CD4-positive, alpha-beta T cell treated with Interleukin-12 subunit alpha and Interleukin-12 subunit beta, for 1 hour (primary cell): ENCODE measurements at regions not wholly inside any gene's neighbourhood (a gene's known extent, or its start where the extent isn't known, plus 50 kb on each side); places are given as distances from the start of the nearest gene placed in this dataset.

Source experiments
- DNase-seq: peaks from one replicate; pipeline ENCODE4 v3.0.0-alpha.2; 2020

DNA sequence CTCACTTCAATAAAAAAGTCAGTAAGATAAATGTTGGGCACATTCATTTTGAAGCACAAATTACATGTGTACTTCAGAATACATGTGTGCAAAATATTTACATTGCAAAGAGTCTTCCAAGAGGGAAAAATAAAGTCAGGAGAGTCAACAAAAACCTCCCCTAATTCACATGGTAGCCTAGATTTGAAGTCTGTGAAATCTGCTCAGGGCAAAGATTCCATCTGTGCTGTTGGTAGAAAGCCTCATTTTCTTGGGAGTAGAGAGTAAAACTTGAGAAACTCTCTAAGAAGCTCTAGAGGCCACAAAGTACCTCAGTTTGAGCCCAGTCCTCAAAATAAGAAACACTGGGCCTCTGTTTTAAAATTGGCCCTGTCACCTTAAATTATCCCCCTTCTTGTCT lies 303.4 kb downstream of the RAB28 start:
- DNase-seq: no peak

DNA sequence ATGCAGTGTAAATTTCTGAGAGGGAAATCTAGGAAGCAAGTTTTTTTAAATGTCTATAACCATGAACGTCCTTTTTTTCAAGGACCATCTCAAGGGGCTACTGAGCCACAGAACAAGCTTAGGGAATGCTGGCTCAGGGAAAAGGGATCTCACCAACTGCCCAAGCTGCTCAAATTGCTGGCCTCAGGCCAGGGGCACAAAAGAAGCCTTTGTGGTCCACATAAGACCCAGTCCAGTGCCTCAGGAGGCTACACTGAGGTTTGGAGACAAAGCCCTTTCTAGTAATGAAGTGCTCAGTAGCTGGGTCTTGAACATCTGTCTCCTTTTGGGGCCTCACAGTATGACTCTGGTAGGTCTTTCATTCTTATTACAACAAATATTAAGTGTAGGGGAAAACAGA lies 305.5 kb downstream of the RAB28 start:
- no peak for DNase-seq

DNA sequence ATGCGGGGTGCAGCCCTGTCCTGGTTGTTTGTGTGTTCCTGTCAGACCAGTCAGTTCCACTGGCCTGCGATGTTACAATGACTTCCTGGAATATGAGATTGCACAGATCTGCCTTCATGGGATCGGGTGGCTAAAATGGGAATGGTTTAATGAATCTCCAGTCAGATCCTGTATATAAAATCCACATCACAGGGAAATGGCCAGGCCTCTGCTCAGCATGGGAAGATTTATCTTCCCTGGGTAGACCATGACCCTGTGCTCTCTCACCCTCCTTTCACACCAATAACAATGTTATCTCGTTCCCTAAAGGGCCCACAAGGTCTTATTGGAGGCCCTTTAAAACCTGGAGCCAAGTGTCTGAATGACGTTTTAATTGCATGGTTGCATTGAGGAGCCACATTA lies 307.4 kb downstream of the RAB28 start:
- no peak for DNase-seq

DNA sequence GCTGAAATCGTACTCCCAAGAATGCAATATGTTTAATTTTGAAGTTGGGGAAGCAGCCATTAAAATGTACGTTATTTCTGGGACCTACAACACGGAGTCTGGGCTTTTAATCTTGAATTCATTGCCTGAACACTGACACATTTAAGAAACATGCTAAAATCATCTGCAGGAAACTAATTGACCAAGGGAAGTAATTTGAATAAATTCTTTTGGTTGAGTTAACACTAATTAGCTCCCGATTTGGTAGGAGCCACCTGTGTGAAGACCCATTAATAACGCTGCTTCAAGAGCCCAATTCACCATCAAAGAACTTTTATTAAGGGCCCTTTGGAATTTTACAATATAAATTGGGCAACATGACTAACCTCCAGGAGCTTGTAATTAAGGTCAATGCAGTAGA lies 309.2 kb downstream of the RAB28 start:
- DNase-seq: no peak

DNA sequence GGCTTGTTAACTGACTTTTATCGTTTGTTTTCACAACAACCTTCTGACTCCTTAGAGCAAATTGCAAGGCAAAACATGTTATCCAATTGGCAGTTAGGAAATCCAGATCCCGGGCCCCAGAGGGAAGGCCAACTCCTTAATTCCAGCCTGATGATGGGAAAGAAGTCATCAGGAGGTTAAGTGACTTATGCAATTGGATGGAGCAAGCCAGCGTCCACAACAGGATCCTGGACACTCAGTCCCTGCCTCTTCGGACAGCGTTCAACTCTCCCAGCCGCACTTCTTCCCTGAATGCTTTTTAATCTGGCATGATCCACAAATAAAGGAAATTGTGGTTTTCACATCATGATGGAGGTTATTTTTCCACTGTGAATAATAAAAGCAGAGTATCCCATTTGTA lies 310.1 kb downstream of the RAB28 start:
- DNase-seq: no peak

DNA sequence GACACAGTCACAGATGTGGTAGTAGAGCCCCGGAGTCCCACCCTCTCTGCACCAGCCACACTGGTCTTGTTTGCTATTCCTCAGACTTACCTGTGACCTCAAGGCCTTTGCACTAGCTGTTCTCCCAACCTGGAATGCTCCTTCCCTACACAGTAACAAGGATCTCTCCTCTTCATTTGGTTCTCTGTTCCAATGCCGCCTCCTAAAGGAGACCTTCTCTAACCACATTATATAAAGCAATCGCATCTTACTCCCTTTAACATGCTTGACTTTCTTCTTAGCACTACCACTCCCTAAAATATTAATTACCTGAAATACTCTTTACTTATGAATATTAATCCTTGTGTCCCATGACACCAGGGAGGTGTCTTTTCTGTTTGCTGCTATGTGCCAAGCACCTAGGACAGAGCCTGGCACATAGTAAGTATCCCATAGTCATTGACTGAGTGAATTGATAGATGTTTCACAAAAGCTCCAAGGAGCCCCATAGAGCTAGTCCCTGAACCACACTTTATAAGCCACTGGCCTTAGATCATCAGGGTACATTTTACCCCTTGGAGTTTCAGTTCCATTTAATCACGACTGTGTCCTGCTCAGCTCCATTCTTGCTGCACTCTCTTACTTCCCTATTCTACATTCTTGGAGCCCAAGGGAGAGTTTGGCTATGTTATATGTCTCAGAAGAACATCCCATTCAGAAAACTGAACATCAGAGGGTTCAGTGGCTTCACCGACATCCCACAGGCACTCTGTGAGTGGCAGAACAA lies 312.7 kb downstream of the RAB28 start:
- DNase-seq: no peak

DNA sequence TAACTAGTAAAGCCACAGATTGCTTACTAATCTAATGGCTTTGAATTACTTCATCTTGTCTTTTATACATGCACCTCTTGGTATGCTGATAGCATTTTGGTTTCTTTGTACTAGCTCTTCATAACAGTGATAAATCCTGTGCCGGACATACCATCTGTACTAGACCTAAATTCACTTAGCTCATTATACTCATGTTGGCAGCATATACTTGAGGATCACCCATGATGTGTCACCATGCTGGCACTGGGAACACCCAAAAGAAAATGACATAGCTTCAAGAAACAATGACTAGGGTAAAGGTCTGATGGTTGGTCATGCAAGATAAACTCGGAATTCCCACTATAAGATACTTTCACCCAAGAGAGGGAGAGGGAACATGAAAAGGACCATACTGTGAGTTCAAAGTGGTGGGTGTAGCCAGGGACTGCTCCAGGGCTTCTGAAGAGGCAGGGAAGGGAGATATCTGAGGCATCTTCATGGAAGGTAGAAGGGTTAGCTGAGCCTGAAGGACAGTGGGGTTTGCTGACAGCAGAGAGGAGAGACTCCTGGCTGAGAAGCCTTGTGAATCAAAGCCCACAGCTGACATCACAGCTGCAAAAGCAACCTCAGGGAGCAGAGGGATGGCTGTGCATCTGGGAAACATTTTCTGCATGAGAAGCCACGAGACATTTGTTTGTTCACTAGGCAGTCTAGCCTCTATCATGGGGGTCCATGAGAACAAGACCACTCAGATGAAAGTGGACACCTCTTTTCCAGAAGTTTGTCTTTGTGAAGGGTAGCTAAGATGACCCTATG lies 314.2 kb downstream of the RAB28 start:
- DNase-seq: no peak

DNA sequence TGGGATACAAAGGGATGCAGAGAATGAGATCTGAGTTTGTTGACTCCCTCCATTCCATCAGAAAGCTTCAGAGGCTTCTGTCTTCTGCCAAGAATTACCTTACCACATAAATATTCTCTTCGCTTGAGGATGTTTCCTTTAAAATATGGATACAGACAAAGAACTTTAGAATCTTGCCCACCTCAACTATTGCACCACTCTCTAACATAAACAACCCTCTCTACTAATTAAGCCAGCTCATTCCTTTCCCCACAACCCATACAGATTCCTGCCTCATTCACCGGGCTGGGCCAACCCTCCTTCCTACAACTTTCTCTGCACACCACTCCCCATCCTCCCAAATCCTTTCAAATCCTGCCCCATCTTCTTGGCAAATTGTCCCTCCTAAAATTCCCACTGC lies 315.8 kb downstream of the RAB28 start:
- no peak for DNase-seq

DNA sequence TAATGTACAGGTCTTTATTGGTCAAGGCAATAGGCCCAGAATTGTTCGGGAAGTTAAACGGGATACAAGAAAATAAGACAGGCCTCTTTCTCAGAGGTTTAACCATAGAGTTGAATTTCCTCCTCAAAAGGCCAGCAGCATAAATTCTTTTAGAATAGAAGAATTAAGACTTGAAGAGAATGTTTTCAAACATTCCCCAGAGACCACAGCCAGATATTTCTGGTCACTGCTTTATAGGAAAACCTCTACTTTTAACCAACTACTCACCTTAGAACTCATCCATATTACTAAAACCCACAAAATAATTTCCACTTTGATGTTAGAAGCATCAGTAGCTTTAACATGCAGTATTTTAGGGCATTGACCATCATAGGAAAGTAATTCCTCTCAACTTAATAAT lies 317.9 kb downstream of the RAB28 start:
- no peak for DNase-seq

DNA sequence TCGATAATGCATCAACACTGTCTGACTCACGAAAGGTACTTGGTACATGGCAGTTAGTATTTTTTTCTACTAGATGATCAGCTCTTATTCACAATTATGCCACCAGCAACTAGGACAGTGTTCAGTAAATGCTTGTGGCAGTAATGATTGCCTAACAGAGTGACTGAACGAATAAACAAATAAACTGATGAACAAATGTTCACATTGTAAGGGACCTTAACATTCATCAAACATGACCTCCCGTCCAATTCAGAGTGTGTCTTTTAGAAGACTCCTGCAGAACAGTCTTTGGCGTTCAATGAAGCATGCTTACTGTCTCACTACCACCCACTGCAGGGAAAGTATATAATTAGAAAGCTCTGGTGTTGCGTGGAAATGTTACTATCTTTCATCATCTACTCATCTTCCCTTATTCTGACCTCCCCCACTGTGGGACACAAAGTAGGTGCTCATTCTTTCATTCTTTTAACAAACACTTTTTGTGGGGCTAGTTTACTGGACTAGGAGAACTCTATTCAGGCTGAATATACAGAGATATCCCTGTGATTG lies 319.3 kb downstream of the RAB28 start:
- no peak for DNase-seq

DNA sequence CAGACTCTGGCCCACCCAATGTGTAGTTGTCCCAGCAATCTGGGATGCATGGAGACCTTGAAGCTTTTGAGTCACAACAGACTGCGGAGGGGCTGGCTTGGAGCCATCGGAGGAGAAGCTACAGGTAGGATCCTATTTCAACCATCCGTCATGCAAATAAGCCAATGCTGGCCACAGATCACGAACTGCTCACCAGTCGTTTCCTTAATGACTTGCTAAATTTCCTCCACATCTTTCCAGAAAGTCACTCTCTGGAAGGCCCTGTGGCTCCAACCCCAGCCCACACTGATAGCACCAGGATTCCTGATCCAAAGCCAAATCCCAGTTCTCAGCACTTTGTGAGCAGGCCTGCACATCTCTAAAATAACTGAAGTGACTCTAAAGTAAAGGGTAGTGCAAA lies 321.3 kb downstream of the RAB28 start:
- DNase-seq: no peak

DNA sequence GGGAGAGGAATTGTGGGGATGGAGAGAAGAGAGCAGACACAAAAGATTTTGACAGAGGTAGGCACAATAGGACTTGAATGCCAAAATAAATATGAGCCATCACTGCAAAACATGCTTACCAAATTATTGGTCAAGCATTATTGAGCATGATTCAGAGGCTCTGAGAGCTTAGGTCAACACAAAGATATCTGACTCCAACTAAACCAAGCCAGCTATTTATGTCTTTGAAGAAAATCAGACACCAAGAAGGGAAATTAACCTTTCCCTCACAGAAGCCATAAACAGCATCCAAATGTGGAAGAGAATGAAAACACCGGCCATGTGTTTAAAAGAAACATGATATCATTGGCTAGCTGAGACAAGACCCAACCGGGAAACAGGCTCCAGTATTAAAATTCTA lies 323.2 kb downstream of the RAB28 start:
- no peak for DNase-seq

DNA sequence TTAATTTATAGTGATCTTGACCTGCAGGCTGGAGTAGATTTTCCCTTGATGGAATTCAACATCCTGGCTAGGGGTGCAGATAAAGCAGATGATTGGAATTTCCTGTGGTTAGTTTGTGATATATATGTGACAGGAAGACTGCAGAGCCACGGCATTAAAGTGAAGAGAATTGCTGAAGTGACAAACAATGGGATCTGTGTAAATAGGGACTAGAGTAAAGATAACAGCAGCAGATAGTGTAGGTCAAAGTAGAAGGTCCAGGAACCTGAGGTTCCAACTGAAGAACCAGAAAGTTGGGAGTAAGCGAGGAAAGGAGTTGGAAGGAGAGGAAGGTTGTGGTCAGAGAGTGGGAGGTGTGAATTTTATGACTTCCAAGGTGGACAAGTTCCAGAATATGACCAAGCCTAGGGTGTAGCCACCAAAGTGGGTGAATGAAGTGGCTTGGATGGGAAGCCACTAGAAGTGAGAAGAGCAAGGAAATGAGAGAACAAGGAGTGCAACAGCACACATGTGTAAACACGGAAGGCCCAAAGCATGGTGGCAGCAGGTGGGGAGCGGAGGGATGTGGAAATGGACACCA lies 325.0 kb downstream of the RAB28 start:
- no peak for DNase-seq

DNA sequence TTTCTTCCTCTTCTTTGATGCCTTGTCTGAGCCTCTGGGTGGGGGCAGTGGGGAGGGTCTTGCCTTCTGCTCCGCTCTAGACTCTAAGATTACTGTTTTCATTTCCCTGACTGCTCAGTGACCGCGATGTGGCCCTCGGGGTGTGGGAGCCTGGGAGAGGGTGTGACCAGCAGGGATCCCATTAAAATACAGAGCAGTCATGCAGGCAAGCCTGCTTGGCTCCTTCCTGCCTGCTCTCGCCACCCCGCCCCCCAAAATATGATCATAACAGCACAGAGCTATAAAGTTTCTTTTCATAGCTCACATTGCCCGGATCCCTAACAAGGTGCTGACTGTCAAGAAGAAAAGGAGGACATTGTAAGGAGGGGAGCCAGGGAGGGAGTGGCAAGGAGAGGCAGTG lies 332.9 kb downstream of the RAB28 start:
- no peak for DNase-seq

DNA sequence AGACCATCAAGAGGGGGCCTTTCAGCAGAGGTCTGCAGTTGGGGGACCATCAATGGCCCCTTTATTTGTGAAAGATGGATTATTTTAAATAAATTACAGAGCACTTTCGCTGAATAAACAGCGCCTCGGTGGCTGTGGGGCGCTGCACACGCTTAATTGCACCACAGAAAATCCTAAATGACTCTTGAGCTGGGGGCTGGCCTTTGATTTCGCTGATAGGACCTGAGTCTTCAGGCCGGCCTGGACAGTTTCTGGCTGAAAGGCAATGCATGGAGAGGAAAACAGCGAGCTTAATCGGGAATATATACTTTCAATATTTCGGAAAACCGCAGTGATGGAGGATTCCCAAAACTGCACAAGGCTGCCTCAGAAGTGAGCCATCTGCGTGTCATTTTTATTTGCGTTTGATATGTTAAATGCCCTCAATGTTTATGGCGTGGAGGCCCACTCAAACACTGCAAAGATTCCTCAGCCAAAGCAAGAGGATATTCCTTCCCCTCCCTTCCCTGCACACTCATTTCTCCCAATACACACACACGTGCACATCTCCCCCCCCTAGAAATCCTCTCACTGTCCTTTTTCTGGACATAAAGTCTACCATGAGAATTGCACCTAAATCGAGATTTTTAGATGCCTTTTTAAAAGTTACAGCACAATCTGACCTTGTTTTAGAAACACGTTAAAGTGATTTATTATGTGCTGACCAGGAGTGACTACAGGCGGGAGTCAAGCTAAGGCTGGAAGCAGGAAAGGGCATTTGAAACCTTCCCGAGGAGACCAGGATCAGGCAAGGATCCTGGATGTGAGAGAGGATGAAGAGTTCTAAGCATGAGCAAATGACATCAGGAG lies 340.7 kb downstream of the RAB28 start:
- DNase-seq: no peak

DNA sequence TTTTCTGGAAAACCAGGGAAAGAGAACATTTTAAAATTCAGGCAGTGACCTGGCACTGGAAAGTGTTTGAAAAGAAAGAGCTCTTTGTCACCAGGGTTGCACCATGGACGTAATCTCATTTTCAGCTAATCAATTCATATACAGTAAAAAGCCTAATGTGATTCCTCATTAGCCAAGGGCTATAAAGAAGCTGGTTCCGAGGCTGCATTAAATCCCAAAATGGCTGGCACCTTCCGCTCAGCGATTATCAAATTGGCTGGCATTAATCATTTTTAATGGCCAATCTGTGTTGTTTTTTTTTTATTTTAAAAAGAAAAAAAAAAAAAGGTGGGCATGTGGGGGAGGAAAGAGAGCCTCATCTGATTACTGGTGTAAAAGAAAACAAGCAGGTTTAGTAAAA lies 341.4 kb downstream of the RAB28 start:
- DNase-seq: no peak

DNA sequence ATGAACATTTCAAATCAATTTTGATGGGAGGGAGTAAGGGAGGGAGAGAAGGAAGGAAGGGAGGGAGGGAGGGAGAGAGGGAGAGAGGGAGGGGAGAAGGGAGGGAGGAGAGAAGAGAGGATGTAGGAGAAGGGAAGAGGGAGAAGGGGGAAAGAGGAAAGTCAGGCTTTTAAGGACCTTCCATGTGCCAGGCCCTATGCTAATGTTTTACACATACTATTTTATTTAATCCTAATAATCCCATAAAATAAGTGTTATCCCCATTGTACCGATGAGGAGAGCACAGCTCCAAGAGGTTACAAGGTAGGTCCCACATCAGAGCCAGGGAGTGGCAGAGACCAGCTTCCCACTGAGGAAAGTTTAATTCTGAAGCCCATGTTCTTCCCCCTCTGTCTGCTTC lies 341.9 kb downstream of the RAB28 start:
- no peak for DNase-seq

DNA sequence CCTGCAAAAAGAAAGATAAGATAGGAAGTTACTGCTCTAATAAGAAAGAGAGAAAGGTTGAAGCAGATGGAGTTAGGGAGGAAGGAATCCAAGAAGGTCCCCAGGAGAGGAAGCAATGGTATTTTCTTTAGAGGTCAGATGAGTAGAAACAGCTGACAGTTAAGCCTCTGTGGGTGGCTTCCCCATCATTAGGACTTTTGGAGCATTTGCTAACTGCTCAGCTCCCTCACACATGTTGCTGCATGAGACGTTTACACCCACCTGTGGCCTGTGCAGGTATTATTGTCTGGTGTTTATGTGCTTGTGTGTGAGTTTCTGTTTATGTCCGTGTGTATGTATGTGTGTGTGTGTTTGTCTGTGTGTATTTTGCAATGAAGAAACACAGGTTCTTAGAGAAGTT lies 346.8 kb downstream of the RAB28 start:
- DNase-seq: no peak

DNA sequence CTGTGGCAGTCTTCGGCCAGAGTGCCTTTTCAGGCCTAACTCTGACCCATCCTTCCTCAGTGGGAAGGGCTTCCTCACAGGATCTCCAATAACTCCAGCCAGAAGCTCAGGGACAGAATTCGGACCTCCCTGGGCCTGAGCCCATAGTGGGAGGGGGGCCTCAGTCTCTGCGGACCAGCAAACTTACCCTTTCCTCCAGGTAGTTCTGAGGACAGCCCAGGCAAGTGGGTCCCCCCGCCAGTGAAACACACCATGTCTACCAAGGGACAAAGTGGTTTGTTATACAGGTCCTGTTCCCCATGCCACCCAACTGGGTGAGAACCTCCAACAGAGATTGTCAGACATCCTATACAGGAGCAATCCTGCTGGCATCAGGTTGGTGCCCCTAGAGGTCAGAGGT lies 350.4 kb downstream of the RAB28 start:
- DNase-seq: no peak

DNA sequence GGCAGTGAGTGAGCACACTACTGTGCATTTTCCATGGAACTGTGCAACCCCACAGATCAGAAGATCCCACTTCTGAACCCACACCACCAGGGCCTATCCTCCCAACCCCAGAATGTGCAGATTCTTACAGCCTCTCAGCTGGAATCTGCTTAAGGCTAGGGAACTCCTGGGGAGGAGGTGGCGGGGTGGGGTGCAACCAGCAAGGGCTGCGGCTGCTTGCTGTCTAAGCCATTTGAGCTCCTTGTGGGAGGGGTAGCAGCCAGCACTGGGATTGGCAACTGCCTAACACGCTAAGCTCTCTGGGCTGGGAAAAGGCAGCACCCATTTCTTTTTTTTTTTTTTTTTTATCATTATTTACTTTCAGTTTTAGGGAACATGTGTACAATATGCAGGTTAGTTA lies 353.3 kb downstream of the RAB28 start:
- DNase-seq: no peak

DNA sequence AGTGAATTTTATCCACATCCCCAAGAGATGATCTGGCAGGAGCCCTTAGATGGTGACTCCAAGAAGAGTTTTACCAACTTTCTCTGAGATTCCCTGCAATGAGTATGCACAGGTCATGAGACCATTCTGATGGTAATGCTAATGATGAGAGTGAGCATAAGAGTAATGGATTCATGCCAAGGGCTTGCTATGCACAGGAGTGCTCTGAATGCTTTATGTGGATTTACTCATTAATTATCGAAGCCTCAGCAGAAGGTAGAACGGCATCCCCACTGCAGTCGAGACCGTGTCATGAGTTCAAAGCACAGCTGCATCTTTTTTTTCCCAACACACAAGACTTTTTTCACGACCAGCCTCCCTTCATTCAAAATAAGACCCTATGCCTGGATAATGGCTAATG lies 355.0 kb downstream of the RAB28 start:
- no peak for DNase-seq

DNA sequence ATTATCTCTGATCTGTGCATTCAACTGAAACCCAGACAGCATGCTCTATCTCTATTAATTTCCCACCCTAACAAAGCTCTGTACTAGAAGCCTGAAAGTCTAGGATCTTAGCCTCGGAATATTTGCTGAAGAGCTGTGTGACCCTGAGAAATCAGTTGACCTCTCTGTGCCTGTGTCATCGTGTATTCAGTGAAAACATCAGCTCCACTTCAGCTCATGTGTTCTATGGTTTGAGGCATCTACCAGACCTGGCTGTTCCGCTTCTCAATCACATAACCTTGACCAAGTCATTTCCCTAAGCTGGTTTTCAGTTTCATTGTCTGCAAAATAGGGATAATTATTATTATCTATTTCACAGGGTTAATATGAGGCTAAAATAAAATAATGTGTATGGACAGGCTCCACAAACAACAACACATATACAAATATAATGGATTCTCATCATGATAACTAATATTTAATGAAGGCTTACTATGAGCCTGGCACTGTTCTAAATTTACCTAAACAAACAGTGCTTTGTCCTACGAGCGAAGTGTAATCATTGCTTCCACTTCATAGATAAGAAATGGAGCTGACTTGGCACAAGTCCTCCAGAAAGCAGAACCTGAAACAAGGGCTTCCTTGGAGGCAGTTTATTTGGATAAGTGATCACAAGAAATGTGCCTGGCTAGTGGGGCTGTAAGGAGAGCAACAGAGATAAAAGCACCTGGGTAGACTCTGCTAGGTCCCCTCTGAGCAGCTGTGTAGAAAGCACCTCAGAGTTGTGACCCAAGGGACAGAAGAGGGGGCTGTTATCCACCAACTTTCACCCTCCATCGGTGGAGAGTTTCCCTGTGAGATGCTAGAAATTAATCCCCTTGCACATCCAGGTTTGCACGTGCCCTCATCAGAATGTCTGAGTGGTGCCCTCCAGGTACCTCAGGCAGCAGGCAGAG lies 356.9 kb downstream of the RAB28 start:
- no peak for DNase-seq
